HG03439 (cell line): ENCODE measurements at regions not wholly inside any gene's neighbourhood (a gene's known extent, or its start where the extent isn't known, plus 50 kb on each side); places are given as distances from the start of the nearest gene placed in this dataset.
A peak's percentile ranks its signal among the peaks of the same experiment; 100 is the strongest.

Source experiments
- ATAC-seq: cut with Tn5 transposase; IDR thresholded peaks from one replicate; pipeline ENCODE4 v1.9.1; 2021; ENCODE audit warnings: mild to moderate bottlenecking, moderate library complexity; ENCODE audit not compliant: unreplicated experiment

DNA sequence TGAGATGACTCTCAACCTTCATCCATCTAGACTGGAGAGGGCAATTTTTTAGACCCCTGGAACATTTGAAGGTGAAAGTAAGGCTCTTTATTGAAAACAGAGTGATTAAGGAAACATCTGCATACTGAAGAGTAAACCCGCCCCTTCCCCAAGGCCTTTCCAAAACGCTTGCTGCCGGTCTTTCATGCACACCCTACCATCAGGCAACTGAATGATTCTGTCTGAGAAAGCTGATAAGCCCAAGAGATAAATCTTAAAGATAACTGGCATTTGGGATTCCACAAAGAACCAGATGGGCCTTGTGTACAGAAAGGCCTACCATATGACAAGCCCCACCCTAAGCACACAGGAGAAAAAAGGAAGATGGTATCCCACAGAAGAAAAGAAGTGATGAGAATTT is 54.4 kb upstream of the PIK3R1 start:
- no peak for ATAC-seq

GRCh38 chr5:68159224-68159951 is 56.2 kb upstream of the PIK3R1 start:
- ATAC-seq = no peak

- ATAC-seq = no peak
Measured at GRCh38 chr5:68155940-68156339, 59.6 kb upstream of the PIK3R1 start.

- ATAC-seq = no peak
Measured at GRCh38 chr5:68154119-68154857, 61.3 kb upstream of the PIK3R1 start.

DNA sequence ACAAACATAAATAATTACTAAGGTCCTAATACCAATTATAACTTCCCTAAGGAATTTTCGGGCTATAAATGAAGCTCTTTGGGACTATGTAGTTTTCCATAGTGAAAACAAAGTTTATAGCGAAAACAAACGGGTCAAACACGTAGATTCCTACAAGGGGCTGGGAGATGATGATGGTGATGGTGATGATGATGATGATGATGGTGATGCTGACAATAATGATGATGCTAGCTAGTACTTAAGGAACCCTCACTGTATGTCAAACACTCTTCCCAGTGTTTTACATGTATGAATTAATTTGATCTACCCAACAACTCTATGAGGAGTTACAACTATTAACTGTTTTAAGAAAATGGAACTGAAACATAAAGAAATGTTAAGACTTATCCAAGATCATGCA is 63.7 kb upstream of the PIK3R1 start:
- no peak for ATAC-seq

- no peak for ATAC-seq
Measured at GRCh38 chr5:68149189-68149588, 66.4 kb upstream of the PIK3R1 start.

GRCh38 chr5:68148096-68148495 is 67.5 kb upstream of the PIK3R1 start:
- no peak for ATAC-seq

DNA sequence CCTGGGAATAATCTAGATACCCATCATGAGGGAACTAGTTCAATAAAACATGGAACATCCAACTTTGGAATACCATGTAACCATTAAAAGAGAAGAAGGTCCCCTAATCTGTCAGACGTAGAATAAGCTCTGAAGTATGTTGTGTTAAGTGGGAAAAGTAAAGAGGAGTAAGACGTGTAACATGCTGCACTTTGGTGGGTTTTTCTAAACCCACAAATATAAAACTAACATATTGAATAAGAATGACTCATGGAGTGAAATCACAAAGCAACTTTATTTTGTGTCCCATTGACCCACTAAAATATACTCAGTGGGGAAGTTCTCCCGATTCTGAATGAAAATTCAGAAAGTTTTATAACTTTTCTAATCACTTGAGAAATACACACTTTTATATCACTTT is 67.9 kb upstream of the PIK3R1 start:
- ATAC-seq = no peak

GRCh38 chr5:68141494-68141893 is 74.1 kb upstream of the PIK3R1 start:
- peak; percentile 55 for ATAC-seq

DNA sequence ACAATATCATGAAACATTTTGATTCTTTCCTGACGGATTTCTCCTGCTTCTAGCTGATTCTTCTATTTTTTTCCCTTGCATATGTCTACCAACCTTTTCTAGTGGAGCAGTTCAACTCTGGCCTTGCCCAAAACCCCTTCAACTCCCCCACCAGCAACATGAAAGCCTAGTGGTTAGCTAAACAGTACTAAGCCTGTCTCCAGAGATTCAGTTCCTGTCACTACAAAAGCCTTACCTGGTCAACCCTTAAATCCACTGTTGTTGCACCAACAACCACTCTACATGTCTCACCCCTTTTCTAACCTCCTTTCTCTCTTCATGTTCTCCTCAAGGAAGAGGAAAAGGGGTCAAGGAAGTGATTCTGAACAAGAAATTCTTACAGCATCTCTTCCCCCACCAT is 74.8 kb upstream of the PIK3R1 start:
- ATAC-seq = no peak

GRCh38 chr5:68139611-68140441 is 75.7 kb upstream of the PIK3R1 start:
- no peak for ATAC-seq

DNA sequence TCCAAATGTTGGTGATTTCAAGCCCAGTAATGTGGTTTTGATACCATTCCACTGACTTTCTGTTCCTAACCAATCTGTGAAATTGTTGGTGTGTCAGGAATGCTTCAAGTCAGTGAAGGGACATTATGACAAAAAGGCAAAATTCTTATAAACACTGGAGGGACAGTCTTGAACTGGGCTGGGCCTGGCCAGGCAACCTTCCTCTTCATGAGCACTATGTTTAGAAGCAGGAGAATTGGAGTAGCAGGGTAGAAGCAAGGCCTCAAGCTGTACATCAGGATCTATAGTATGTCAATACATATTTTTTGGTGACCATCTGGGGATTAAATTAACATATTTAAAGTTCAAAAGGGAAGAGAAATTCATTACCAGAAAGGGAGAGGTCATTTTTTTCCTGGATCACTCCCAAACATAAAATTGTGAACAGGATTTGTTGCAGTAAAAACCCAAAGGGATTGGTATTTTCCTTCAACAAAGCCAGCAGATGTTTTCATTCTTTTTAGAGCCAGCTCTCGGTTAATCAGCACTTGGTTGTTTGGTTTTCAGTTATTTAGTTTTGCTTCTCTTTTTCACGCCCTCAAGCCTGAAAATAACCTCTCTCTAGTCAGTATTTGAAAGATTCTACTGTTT is 77.9 kb upstream of the PIK3R1 start:
- no peak for ATAC-seq

- ATAC-seq = no peak
Measured at GRCh38 chr5:68134669-68135313, 80.8 kb upstream of the PIK3R1 start.

DNA sequence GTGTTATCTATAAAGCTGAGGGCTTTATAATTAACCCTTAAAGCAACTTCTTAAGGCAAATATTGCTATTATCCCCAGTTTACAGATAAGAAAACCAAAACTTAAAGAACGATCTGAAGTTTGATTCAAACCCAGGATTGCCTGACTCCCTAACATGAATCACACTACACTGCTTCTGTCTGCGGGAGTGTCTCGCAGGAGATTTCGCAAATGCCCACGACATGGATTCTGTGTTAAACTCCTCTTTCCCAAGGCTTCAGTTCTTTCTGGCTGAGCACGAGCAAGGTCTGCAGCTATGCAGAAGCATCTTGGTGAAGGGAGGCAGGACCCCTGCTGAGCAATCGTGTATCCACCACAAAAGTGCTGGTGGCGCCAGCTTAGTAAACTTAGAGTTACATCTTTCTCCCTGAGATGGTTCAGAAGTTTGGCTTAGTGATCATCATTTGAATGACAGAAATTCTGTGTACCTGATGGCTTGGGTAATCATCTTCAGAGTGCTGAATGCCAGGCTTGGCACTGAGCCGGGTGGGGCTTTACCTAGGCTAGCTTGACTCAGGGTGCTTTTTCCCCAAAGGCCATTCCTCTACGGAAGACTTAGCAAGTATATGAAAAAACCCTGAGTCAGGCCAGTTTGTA is 81.4 kb upstream of the PIK3R1 start:
- no peak for ATAC-seq

DNA sequence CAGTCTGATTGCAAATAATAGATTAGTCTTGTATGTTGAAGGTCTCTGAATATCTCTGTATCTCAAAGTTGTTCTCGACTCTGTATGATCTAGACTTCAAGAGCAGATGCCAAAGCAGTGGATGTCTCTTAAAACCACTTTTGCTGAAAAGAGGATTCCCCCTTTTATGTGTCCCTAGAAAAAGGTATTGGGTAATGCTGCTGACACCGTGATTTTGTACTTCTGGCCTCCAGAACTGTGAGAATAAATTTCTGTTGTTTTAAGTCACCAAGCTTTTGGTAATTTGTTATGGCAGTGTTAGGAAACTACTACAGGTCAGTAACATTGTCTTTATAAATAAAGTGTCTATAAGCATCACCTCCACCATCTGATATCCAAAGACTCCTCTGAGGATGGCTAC is 85.3 kb upstream of the PIK3R1 start:
- ATAC-seq = no peak

DNA sequence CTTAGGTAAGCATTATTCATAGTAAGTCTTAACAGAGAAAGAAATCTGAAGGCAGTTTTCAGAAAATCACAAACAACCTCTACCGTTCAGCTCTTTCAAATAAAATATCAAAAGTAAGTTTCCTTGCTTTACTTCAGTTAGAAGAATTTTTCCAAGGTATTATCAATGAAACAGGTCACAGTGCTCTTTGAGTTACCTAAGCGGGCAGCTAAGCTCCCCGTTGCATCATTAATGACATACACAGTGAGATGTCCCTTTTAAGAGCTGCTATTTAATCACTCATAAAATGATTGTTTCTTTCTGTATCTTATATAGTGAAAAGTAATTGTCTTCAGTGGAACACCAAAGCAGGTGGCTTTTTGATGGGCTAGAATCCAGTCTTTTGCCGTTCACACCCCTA is 86.2 kb upstream of the PIK3R1 start:
- no peak for ATAC-seq

GRCh38 chr5:68126886-68127285 is 88.7 kb upstream of the PIK3R1 start:
- ATAC-seq = no peak

GRCh38 chr5:68122439-68123328 is 92.9 kb upstream of the PIK3R1 start:
- no peak for ATAC-seq

DNA sequence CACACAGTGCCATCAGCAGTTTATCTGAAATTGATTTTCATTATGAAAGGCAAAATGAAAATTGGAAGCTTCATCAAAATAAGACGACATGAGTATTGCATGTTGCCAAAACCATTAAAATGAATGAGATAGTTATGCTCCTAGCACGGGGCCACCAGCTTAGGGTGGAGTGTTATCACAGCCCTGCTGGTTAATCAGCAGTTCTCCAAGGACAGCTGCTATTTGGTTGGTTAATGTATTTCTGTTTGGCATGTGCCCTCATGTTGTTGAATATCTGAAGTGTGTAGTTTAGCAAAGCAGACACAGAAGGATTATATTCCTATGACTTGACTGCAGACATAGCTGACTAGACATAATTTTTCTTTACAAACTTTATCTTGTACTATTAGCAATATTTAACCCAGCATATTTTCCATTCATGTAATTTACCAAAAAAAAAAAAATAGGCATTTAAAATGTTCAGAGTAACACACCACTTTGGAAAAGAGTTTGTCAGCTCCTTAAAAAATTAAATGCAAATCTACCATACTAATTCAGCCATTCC is 98.6 kb upstream of the PIK3R1 start:
- ATAC-seq = no peak
